ENCODE measurements at regions not wholly inside any gene's neighbourhood (a gene's known extent, or its start where the extent isn't known, plus 50 kb on each side); places are given as distances from the start of the nearest gene placed in this dataset.

- no peak for ATAC-seq
- 12 to 38% (median 22%) methylated on average over 1 of the region's 1 CpG for WGBS, 4 donors
- TF ChIP-seq POLR2A (IDR thresholded peaks at IDR 0.05), result no peak
- TF ChIP-seq, protein P1, sequence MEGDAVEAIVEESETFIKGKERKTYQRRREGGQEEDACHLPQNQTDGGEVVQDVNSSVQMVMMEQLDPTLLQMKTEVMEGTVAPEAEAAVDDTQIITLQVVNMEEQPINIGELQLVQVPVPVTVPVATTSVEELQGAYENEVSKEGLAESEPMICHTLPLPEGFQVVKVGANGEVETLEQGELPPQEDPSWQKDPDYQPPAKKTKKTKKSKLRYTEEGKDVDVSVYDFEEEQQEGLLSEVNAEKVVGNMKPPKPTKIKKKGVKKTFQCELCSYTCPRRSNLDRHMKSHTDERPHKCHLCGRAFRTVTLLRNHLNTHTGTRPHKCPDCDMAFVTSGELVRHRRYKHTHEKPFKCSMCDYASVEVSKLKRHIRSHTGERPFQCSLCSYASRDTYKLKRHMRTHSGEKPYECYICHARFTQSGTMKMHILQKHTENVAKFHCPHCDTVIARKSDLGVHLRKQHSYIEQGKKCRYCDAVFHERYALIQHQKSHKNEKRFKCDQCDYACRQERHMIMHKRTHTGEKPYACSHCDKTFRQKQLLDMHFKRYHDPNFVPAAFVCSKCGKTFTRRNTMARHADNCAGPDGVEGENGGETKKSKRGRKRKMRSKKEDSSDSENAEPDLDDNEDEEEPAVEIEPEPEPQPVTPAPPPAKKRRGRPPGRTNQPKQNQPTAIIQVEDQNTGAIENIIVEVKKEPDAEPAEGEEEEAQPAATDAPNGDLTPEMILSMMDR (IDR thresholded peaks at IDR 0.05), result no peak
- intact Hi-C loops (cut with DNase I), result no loop called here
- peaks cover 0 to 13% (median 0%) of the 10 kb centered on the region in 12 donors for H3K9me3 ChIP-seq
- H3K27me3 ChIP-seq, result no peaks in the 10 kb centered on the region
- H3K4me1 ChIP-seq, result no peaks in the 10 kb centered on the region
- H3K36me3 ChIP-seq, result no peaks in the 10 kb centered on the region
- no peak overlapping the region for H3K27ac ChIP-seq
- no peak overlapping the region for H3K4me3 ChIP-seq
- DNase-seq, result no peak
These were observed 67.4 kb upstream of the FAM47B start for GRCh38 chrX:34875204-34875603.

- TF ChIP-seq, protein P1 (IDR thresholded peaks at IDR 0.05), result no peak
- no peak for TF ChIP-seq POLR2A (IDR thresholded peaks at IDR 0.05)
- Histone ChIP-seq H3K27ac (no peak overlapping the region), H3K4me3 (no peak overlapping the region), H3K27me3 (no peaks in the 10 kb centered on the region), H3K36me3 (no peaks in the 10 kb centered on the region), H3K4me1 (no peaks in the 10 kb centered on the region), H3K9me3 (no peaks in the 10 kb centered on the region)
- intact Hi-C loops (cut with DNase I), result no loop called here
- no peak for ATAC-seq
- 67 to 96% (median 84%) methylated on average over 1 of the region's 1 CpG for WGBS, 4 donors
- no peak for DNase-seq
These were observed 65.2 kb upstream of the FAM47B start for GRCh38 chrX:34877436-34877835.

GRCh38 chrX:34879346-34879745 is 63.2 kb upstream of the FAM47B start:
- H3K9me3 ChIP-seq, result no peaks in the 10 kb centered on the region
- DNase-seq (no peak), ATAC-seq (no peak)
- H3K27ac ChIP-seq, result no peak overlapping the region
- WGBS, 4 donors, result 50 to 73% (median 58%) methylated on average over 2 of the region's 2 CpGs
- H3K4me1 ChIP-seq, result no peaks in the 10 kb centered on the region
- intact Hi-C loops (cut with DNase I), result no loop called here
- no peak for TF ChIP-seq POLR2A (IDR thresholded peaks at IDR 0.05)
- TF ChIP-seq, protein P1 (IDR thresholded peaks at IDR 0.05), result no peak
- H3K36me3 ChIP-seq, result no peaks in the 10 kb centered on the region
- no peak overlapping the region for H3K4me3 ChIP-seq
- H3K27me3 ChIP-seq, result no peaks in the 10 kb centered on the region

DNA sequence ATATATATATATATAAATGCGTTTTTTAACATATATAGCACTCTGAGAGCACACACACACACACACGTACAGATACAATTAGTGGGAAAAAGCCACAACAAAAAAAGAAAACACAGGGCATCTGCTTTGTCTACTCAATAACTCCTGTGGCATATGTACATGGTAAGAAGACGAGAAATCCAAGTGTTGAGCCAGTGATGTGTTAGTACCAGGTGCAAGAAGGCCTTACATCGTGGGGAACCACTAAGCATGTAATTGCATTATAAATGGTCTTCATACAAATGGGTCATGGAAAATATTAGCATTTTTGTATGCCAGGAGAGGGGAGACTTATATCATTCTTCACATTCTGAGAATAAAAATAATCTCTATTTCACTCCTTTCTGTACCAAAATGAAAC is 62.7 kb upstream of the FAM47B start:
- 43 to 88% (median 72%) methylated on average over 4 of the region's 4 CpGs for WGBS, 4 donors
- no peaks in the 10 kb centered on the region for H3K4me1 ChIP-seq
- TF ChIP-seq, protein P1 (IDR thresholded peaks at IDR 0.05), result no peak
- H3K9me3 ChIP-seq, result no peaks in the 10 kb centered on the region
- H3K36me3 ChIP-seq, result no peaks in the 10 kb centered on the region
- ATAC-seq, result no peak
- H3K27me3 ChIP-seq, result no peaks in the 10 kb centered on the region
- no peak for DNase-seq
- H3K27ac ChIP-seq, result no peak overlapping the region
- intact Hi-C loops (cut with DNase I), result no loop called here
- H3K4me3 ChIP-seq, result no peak overlapping the region
